Astrocyte of the spinal cord (primary cell): ENCODE measurements at regions not wholly inside any gene's neighbourhood (a gene's known extent, or its start where the extent isn't known, plus 50 kb on each side); places are given as distances from the start of the nearest gene placed in this dataset.

Experiments
- DNase-seq: peaks from one replicate; pipeline ENCODE4 v3.0.0; 2011; ENCODE audit warnings: low read depth, low spot score
- H3K4me3 ChIP-seq: 2 replicates; pipeline ENCODE4 v1.5.1; 2011; ENCODE audit warnings: low read depth, mild to moderate bottlenecking, low read length, moderate library complexity
- in situ Hi-C: cut with HindIII; loops from 2 replicates; pipeline ENCODE4 v1.10.0; 2017; ENCODE audit warnings: low sequenced_read_pairs
- TF ChIP-seq, protein P1 (sequence below): IDR thresholded peaks from 2 replicates; pipeline ENCODE4 v1.5.1; 2012; ENCODE audit warnings: low read depth, mild to moderate bottlenecking, low read length, inconsistent platforms

DNA sequence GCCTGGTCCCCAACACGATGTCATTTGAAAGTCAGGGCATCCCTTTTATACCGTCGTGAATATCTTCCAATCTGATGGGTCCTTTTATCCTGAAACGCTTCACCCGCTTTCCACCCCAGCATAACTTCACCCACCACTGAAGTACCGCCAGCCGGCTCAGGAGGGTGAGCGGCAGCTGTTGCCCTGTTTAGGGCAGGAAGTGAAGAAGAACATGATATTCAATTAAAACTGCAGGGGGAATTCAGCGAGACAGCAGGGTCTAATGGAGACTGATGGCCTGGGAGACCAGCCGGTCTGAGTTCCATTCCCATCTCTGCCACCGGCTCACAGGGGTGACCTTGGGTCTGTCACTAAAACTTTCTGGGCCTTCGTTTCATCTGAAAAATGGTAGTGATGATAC is 68.2 kb upstream of the EGFLAM start:
- no peak overlapping the region for H3K4me3 ChIP-seq
- in situ Hi-C loops, result no loop called here
- TF ChIP-seq, protein P1, sequence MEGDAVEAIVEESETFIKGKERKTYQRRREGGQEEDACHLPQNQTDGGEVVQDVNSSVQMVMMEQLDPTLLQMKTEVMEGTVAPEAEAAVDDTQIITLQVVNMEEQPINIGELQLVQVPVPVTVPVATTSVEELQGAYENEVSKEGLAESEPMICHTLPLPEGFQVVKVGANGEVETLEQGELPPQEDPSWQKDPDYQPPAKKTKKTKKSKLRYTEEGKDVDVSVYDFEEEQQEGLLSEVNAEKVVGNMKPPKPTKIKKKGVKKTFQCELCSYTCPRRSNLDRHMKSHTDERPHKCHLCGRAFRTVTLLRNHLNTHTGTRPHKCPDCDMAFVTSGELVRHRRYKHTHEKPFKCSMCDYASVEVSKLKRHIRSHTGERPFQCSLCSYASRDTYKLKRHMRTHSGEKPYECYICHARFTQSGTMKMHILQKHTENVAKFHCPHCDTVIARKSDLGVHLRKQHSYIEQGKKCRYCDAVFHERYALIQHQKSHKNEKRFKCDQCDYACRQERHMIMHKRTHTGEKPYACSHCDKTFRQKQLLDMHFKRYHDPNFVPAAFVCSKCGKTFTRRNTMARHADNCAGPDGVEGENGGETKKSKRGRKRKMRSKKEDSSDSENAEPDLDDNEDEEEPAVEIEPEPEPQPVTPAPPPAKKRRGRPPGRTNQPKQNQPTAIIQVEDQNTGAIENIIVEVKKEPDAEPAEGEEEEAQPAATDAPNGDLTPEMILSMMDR, result no peak
- no peak for DNase-seq

DNA sequence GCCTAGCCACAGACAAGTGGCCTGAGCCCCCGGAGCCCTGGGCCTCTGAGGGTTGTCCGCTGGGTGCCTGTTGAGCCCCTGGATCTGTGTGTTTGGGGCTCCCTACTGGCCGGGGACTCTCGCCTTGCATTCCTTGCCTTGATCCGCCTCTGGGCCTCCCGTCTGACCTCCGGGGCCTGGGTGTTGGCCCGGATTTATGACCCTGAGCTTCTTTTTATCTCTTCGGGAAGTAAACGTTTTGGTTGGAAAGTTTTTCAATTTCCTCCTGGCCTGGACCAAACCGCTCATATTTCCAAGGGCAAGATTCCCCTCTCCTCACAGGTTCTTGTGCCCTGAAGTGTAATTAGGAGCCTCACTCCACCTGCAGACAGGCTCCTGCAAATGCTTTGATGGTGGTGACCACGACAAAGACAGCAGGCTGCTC is 69.3 kb upstream of the EGFLAM start:
- no peak overlapping the region for H3K4me3 ChIP-seq
- in situ Hi-C loops, result no loop called here
- TF ChIP-seq, protein P1, result no peak
- no peak for DNase-seq

DNA sequence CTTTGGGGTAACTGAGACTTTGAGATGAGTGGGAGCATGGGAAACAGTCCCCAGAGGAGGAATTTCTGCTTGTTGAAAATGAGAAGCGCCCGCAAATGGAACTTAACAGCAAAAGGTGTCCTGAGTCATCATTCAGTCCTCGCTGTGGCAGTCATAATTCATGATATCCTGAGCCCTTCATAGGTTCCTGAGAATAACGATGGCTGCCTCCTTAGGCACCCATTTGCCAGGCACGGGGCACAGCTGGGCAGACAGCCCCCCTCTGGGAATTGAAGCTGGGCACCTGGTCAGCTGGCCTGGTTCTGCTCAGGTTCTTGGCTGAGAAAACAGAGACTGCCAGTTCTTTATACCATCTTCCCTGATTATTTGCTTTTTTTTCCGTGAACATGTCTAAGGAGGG is 69.8 kb upstream of the EGFLAM start:
- TF ChIP-seq, protein P1, result no peak
- in situ Hi-C loops, result no loop called here
- H3K4me3 ChIP-seq, result no peak overlapping the region
- no peak for DNase-seq

DNA sequence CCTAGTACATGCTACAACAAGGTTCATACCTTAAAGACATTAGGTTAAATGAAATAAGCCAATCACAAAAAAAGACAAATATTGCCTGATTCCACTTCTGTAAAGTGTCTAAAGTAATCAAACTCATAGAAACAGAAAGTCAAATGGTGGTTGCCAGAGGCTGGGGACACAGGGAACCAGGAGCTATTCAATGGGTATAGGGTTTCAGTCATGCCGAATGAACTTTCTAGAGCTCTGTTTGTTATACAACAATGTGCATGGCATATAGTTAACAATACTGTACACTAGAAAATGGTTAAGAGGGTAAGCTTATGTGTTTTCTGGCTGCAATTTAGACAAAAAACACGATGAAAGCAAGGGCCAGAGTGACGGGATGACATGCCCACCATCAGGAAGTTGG is 70.8 kb upstream of the EGFLAM start:
- in situ Hi-C loops, result no loop called here
- H3K4me3 ChIP-seq, result no peak overlapping the region
- TF ChIP-seq, protein P1, result no peak
- DNase-seq, result no peak

DNA sequence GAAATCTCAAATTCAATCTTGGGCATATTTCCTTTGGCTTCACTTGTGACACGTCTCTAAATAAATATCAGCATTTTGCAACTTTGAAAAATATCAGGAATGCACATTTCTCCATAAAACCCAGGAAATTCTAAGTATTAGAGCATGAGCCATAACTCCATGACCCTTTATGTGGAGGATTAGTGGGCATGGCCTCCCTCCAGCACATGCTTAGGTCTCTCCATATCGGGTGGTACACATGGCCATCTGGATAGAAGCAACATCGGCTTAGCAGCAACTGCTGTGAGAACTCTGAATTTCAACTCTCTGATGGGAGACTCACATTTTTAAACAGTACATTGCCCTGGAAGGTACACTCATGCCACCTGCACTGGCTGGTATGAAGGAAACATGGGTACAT is 73.7 kb upstream of the EGFLAM start:
- no peak overlapping the region for H3K4me3 ChIP-seq
- DNase-seq, result no peak
- TF ChIP-seq, protein P1, result no peak
- in situ Hi-C loops, result no loop called here

DNA sequence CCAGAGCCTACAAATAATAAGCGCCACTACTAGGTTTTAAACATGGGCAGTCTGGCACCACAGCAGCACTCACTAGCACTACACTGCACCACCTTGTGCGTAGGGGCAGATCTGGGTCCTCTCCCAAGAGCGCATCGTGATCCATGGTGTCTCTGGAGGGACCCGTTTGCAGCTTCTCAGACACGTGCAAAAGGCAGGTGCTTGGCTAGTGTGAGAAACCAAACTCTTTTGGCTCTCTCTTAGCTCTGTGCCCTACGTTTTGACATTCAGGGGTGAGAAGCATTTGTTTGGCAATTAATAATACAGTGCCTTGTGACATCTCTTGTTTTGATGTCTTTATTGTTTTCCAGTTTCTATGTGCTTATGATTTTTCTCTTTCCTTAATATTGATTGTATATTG is 75.4 kb upstream of the EGFLAM start:
- no peak overlapping the region for H3K4me3 ChIP-seq
- in situ Hi-C loops, result no loop called here
- no peak for DNase-seq
- TF ChIP-seq, protein P1, result no peak

DNA sequence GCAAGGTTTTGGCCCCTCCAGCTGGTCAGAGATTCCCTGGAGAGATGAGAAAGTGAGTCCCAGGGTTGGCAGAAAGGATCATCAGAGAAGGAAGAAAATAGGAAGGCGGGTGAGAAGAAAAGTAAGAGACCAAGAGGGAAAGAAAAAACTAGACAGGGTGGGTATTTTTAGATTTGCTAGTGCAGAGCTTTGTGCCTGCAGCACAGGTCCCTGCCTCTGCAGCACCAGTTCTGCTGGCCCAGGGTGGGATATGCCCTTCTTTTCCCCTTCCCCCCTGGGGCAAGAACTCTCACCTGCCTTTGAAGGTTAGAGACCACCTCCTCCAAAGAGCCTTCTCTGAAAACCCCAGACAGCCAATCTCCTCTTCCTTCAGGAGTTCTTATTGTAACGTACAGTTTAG is 90.3 kb upstream of the EGFLAM start:
- in situ Hi-C loops, result no loop called here
- H3K4me3 ChIP-seq, result no peak overlapping the region
- TF ChIP-seq, protein P1, result no peak
- no peak for DNase-seq
